CD4-positive, alpha-beta T cell (primary cell): ENCODE measurements at regions not wholly inside any gene's neighbourhood (a gene's known extent, or its start where the extent isn't known, plus 50 kb on each side); places are given as distances from the start of the nearest gene placed in this dataset.

Source experiments
- ATAC-seq: fragments of 200-7000 bp; cut with Tn5 transposase; one replicate; pipeline ENCODE4 v1.10.0; 2022; ENCODE audit warnings: mild to moderate bottlenecking; ENCODE audit not compliant: poor library complexity
- CTCF ChIA-PET: fragments of 350-600 bp; sonication (Branson Sonifier 250); formaldehyde crosslinking; loops from one replicate; lab custom pipeline; 2021; ENCODE audit warnings: antibody characterized with exemption, inconsistent platforms; lab: Charles Lee
- POLR2A ChIA-PET: fragments of 350-600 bp; sonication (Branson Sonifier 250); formaldehyde crosslinking; loops from one replicate; lab custom pipeline; 2021; ENCODE audit warnings: antibody characterized with exemption, inconsistent platforms; lab: Charles Lee
- DNase-seq, 14 experiments: peaks; one replicate each; pipeline ENCODE4 v3.0.0-alpha.2; 2013 to 2020; ENCODE audit warnings: mixed read lengths in 2 of 14
- H3K27ac ChIP-seq, 2 donors: one replicate each; pipeline versions ENCODE4 v1.5.1 to v1.7.0; 2013; ENCODE audit warnings: low read length in 2 of 2, low read depth in 1 of 2, mild to moderate bottlenecking in 1 of 2
- H3K27me3 ChIP-seq, 2 experiments: 1 replicate in 1 of 2; 2 replicates in 1 of 2; pipeline versions ENCODE4 v1.6.1 to v1.7.0; 2013; ENCODE audit warnings: low read length in 2 of 2, control low read depth in 1 of 2, mild to moderate bottlenecking in 1 of 2, moderate library complexity in 1 of 2; ENCODE audit not compliant: insufficient read depth in 2 of 2, control insufficient read depth in 1 of 2
- H3K36me3 ChIP-seq: one replicate; pipeline ENCODE4 v1.6.1; 2013; ENCODE audit warnings: low read length, control low read depth; ENCODE audit not compliant: insufficient read depth
- H3K4me1 ChIP-seq: one replicate; pipeline ENCODE4 v1.6.1; 2013; ENCODE audit warnings: low read length, control low read depth; ENCODE audit not compliant: insufficient read depth
- H3K4me3 ChIP-seq: one replicate; pipeline ENCODE4 v1.5.1; 2013; ENCODE audit warnings: mild to moderate bottlenecking, low read length, moderate library complexity
- H3K9me3 ChIP-seq, 2 experiments: 1 replicate in 1 of 2; 2 replicates in 1 of 2; pipeline versions ENCODE4 v1.6.1 to v1.7.0; 2013; ENCODE audit warnings: low read length in 2 of 2, mild to moderate bottlenecking in 2 of 2, control low read depth in 1 of 2, moderate library complexity in 1 of 2; ENCODE audit not compliant: control insufficient read depth in 1 of 2, insufficient read depth in 1 of 2
- H3K27ac Mint-ChIP-seq: one replicate; pipeline ENCODE4 v1.8.0; 2020; ENCODE audit warnings: mixed read lengths
- H3K27me3 Mint-ChIP-seq: one replicate; pipeline ENCODE4 v1.8.0; 2021; ENCODE audit warnings: mixed read lengths
- H3K36me3 Mint-ChIP-seq: one replicate; pipeline ENCODE4 v1.8.0; 2021; ENCODE audit warnings: low read depth, mixed read lengths
- H3K4me1 Mint-ChIP-seq: one replicate; pipeline ENCODE4 v1.8.0; 2021; ENCODE audit warnings: low read depth, mixed read lengths
- H3K4me3 Mint-ChIP-seq: one replicate; pipeline ENCODE4 v1.8.0; 2020; ENCODE audit warnings: mild to moderate bottlenecking, mixed read lengths
- H3K9me3 Mint-ChIP-seq: one replicate; pipeline ENCODE4 v1.8.0; 2020; ENCODE audit warnings: mixed read lengths
- CTCF ChIP-seq: fragments of 200-600 bp; IDR thresholded peaks from one replicate; pipeline ENCODE4 v1.8.0; 2022; ENCODE audit warnings: antibody characterized with exemption, mild to moderate bottlenecking
- intact Hi-C, 2 experiments: fragments of 100-400 bp; cut with DNase I in 1 of 2; cut with micrococcal nuclease in 1 of 2; formaldehyde crosslinking; loops; one replicate each; pipeline versions ENCODE4 v1.15.1 to v1.9.0; 2023 to 2025; cut with DNase I, micrococcal nuclease

DNA sequence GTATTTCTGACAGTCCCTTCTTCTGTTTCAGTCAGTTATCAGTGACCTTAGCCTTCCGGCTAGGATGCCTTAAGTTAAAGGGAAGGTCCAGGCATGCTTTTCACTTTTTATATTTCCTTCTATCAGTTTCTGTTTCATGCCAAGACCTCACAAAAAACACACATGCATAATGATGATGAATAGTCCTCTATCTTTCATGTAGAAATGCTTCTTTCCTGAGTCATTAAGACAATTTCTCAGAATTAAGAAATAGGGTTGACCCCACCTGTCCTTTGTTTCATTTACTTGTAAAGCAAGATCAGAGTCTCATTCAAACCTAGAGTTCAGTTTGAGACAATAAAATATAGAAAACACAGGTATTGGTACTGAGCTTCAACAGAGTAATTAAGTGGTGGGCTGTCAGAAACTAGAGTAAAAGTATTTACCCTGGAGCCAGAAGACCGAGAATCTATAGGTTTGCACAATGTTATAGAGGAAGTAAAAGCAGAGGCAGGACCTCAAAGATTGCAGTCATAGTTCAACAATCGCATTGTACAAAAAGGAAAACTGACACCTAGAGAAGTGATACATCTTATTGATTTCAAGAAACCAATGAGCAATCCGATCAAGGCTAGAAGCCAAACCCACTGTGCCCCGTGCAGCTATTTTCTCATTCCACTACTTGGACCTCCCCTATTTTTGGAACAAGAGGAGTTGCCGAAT is 118.7 kb upstream of the PUM3 start:
- Mint-ChIP-seq H3K4me3 (no peak overlapping the region), H3K9me3 (no peaks in the 10 kb centered on the region), H3K27me3 (peaks cover 10% of the 10 kb centered on the region), H3K27ac (no peak overlapping the region), H3K36me3 (no peaks in the 10 kb centered on the region), H3K4me1 (no peaks in the 10 kb centered on the region)
- H3K4me1 ChIP-seq: no peaks in the 10 kb centered on the region
- H3K9me3 ChIP-seq: no peaks in the 10 kb centered on the region
- H3K36me3 ChIP-seq: no peaks in the 10 kb centered on the region
- ATAC-seq (no peak), DNase-seq (no peak)
- intact Hi-C loops: no loop called here
- ChIA-PET POLR2A (no interaction called here), CTCF (no interaction called here)
- H3K4me3 ChIP-seq: no peak overlapping the region
- TF ChIP-seq CTCF: no peak
- H3K27ac ChIP-seq: no peak overlapping the region
- no peaks in the 10 kb centered on the region for H3K27me3 ChIP-seq

- no peak overlapping the region for H3K27ac Mint-ChIP-seq
- peaks cover 19% of the 10 kb centered on the region for H3K27me3 Mint-ChIP-seq
- Histone ChIP-seq H3K9me3 (no peaks in the 10 kb centered on the region), H3K27ac (no peak overlapping the region), H3K4me1 (no peaks in the 10 kb centered on the region), H3K36me3 (no peaks in the 10 kb centered on the region), H3K4me3 (no peak overlapping the region), H3K27me3 (no peaks in the 10 kb centered on the region)
- TF ChIP-seq CTCF: no peak
- DNase-seq (no peak), ATAC-seq (no peak)
- no peaks in the 10 kb centered on the region for H3K9me3 Mint-ChIP-seq
- intact Hi-C loops: no loop called here
- ChIA-PET POLR2A (no interaction called here), CTCF (no interaction called here)
- no peaks in the 10 kb centered on the region for H3K4me1 Mint-ChIP-seq
- no peak overlapping the region for H3K4me3 Mint-ChIP-seq
- H3K36me3 Mint-ChIP-seq: no peaks in the 10 kb centered on the region
Observed at GRCh38 chr9:2958219-2958618, 114.3 kb upstream of the PUM3 start.

DNA sequence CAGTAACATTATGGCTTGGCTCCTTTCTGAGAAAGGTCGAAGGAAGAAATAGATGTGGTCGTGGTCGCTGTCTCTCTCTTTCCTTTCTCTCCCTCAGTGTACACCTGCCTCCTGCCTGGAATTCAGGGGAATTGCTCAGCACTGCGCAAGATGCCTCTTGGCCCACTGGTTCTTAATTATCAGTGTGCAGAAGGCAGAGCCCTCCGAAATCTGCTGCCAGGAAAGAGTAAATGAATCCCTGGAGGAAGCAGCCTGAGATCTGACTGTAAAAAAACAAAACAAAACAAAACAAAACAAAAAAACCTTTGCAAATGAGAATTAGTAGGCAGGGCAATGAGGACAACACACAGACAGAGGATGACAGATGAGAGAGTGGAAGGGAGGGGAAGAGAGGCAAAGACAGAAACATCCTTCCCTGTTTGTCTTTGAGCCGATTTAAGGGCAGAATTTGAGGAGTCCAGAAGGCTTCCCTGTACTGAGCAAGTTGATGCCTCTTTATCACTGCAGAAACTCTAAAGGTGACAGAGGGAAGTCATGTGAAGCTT is 113.8 kb upstream of the PUM3 start:
- intact Hi-C loops: no loop called here
- Histone ChIP-seq H3K27me3 (no peaks in the 10 kb centered on the region), H3K36me3 (no peaks in the 10 kb centered on the region), H3K27ac (no peak overlapping the region), H3K4me3 (no peak overlapping the region), H3K4me1 (no peaks in the 10 kb centered on the region), H3K9me3 (no peaks in the 10 kb centered on the region)
- Mint-ChIP-seq H3K27me3 (peaks cover 19% of the 10 kb centered on the region), H3K36me3 (no peaks in the 10 kb centered on the region), H3K4me3 (no peak overlapping the region), H3K4me1 (no peaks in the 10 kb centered on the region), H3K9me3 (no peaks in the 10 kb centered on the region), H3K27ac (no peak overlapping the region)
- ATAC-seq (no peak), DNase-seq (no peak)
- TF ChIP-seq CTCF: no peak
- CTCF ChIA-PET: no interaction called here
- POLR2A ChIA-PET: no interaction called here
